C4-2B (cell line): ENCODE measurements at regions not wholly inside any gene's neighbourhood (a gene's known extent, or its start where the extent isn't known, plus 50 kb on each side); places are given as distances from the start of the nearest gene placed in this dataset.

Experiments used
- ZFX ChIP-seq: fragments of 450-650 bp; IDR thresholded peaks from 2 replicates; pipeline ENCODE4 v1.6.1; 2017
- TF ChIP-seq, protein P1 (sequence below): fragments of 450-650 bp; conservative IDR thresholded peaks from 2 replicates; pipeline ENCODE4 v1.5.1; 2017; ENCODE audit warnings: mild to moderate bottlenecking

- TF ChIP-seq, protein P1, sequence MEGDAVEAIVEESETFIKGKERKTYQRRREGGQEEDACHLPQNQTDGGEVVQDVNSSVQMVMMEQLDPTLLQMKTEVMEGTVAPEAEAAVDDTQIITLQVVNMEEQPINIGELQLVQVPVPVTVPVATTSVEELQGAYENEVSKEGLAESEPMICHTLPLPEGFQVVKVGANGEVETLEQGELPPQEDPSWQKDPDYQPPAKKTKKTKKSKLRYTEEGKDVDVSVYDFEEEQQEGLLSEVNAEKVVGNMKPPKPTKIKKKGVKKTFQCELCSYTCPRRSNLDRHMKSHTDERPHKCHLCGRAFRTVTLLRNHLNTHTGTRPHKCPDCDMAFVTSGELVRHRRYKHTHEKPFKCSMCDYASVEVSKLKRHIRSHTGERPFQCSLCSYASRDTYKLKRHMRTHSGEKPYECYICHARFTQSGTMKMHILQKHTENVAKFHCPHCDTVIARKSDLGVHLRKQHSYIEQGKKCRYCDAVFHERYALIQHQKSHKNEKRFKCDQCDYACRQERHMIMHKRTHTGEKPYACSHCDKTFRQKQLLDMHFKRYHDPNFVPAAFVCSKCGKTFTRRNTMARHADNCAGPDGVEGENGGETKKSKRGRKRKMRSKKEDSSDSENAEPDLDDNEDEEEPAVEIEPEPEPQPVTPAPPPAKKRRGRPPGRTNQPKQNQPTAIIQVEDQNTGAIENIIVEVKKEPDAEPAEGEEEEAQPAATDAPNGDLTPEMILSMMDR: no peak
- TF ChIP-seq ZFX: no peak
Measured at GRCh38 chr12:87520968-87521367, 508.2 kb downstream of the C12orf50 start.
